HG03139 (cell line): ENCODE measurements at regions not wholly inside any gene's neighbourhood (a gene's known extent, or its start where the extent isn't known, plus 50 kb on each side); places are given as distances from the start of the nearest gene placed in this dataset.

Source experiments
- ATAC-seq: cut with Tn5 transposase; IDR thresholded peaks from one replicate; pipeline ENCODE4 v1.9.1; 2021; ENCODE audit not compliant: unreplicated experiment

- ATAC-seq = no peak
These were observed 969.9 kb upstream of the EPHA7 start for GRCh38 chr6:94389218-94389617.

- ATAC-seq = no peak
These were observed 958.5 kb upstream of the EPHA7 start for GRCh38 chr6:94377835-94378234.

GRCh38 chr6:94376876-94377275 lies 957.5 kb upstream of the EPHA7 start:
- no peak for ATAC-seq

GRCh38 chr6:94372229-94372628 lies 952.9 kb upstream of the EPHA7 start:
- no peak for ATAC-seq

GRCh38 chr6:94367316-94367715 lies 948.0 kb upstream of the EPHA7 start:
- no peak for ATAC-seq

- no peak for ATAC-seq
These were observed 942.9 kb upstream of the EPHA7 start for GRCh38 chr6:94362061-94362864.

GRCh38 chr6:94361304-94362060 lies 942.1 kb upstream of the EPHA7 start:
- no peak for ATAC-seq

GRCh38 chr6:94357381-94357980 lies 938.1 kb upstream of the EPHA7 start:
- ATAC-seq = no peak

- ATAC-seq = no peak
These were observed 931.5 kb upstream of the EPHA7 start for GRCh38 chr6:94350833-94351232.

- ATAC-seq = no peak
These were observed 929.9 kb upstream of the EPHA7 start for GRCh38 chr6:94349227-94349626.

GRCh38 chr6:94344866-94345265 lies 925.5 kb upstream of the EPHA7 start:
- no peak for ATAC-seq

GRCh38 chr6:94341173-94341572 lies 921.8 kb upstream of the EPHA7 start:
- ATAC-seq = no peak

GRCh38 chr6:94323853-94324252 lies 904.5 kb upstream of the EPHA7 start:
- ATAC-seq = no peak

GRCh38 chr6:94300424-94301144 lies 881.2 kb upstream of the EPHA7 start:
- no peak for ATAC-seq

- no peak for ATAC-seq
These were observed 869.8 kb upstream of the EPHA7 start for GRCh38 chr6:94289131-94289530.

- no peak for ATAC-seq
These were observed 858.8 kb upstream of the EPHA7 start for GRCh38 chr6:94278146-94278545.

- ATAC-seq = no peak
These were observed 853.0 kb upstream of the EPHA7 start for GRCh38 chr6:94272327-94272726.

GRCh38 chr6:94270091-94270948 lies 851.0 kb upstream of the EPHA7 start:
- ATAC-seq = no peak

- no peak for ATAC-seq
These were observed 849.9 kb upstream of the EPHA7 start for GRCh38 chr6:94269256-94269655.

GRCh38 chr6:94260765-94261164 lies 841.4 kb upstream of the EPHA7 start:
- ATAC-seq = no peak
